Fibroblast of pulmonary artery (primary cell): ENCODE measurements at regions not wholly inside any gene's neighbourhood (a gene's known extent, or its start where the extent isn't known, plus 50 kb on each side); places are given as distances from the start of the nearest gene placed in this dataset.

Experiments used
- DNase-seq: peaks from one replicate; pipeline ENCODE4 v3.0.0-alpha.2; 2010; ENCODE audit warnings: low read depth
- H3K4me3 ChIP-seq: replicated peaks from 2 replicates; pipeline ENCODE4 v1.5.1; 2011; ENCODE audit warnings: low read depth, mild to moderate bottlenecking, control low read depth, low read length, moderate library complexity
- CTCF ChIP-seq: IDR thresholded peaks from 2 replicates; pipeline ENCODE4 v1.5.1; 2011; ENCODE audit warnings: mild to moderate bottlenecking, control low read depth, low read length, inconsistent platforms; ENCODE audit errors: missing control alignments

GRCh38 chr12:111011999-111012600 lies 91.7 kb upstream of the MYL2 start:
- no peak for DNase-seq
- no peak for TF ChIP-seq CTCF
- no peak overlapping the region for H3K4me3 ChIP-seq

GRCh38 chr12:111010916-111011657 lies 90.7 kb upstream of the MYL2 start:
- no peak overlapping the region for H3K4me3 ChIP-seq
- DNase-seq, result no peak
- TF ChIP-seq CTCF, result no peak

GRCh38 chr12:111010061-111010460 lies 89.7 kb upstream of the MYL2 start:
- TF ChIP-seq CTCF, result no peak
- peak; percentile 36 for DNase-seq
- H3K4me3 ChIP-seq, result no peak overlapping the region

GRCh38 chr12:111006621-111007020 lies 86.2 kb upstream of the MYL2 start:
- no peak overlapping the region for H3K4me3 ChIP-seq
- TF ChIP-seq CTCF, result no peak
- DNase-seq, result no peak

- H3K4me3 ChIP-seq, result no peak overlapping the region
- no peak for DNase-seq
- TF ChIP-seq CTCF, result no peak
Observed at GRCh38 chr12:110998971-110999370, 78.6 kb upstream of the MYL2 start.

GRCh38 chr12:110998165-110998564 lies 77.8 kb upstream of the MYL2 start:
- DNase-seq, result no peak
- no peak for TF ChIP-seq CTCF
- no peak overlapping the region for H3K4me3 ChIP-seq

GRCh38 chr12:110996415-110996814 lies 76.0 kb upstream of the MYL2 start:
- H3K4me3 ChIP-seq, result no peak overlapping the region
- no peak for DNase-seq
- TF ChIP-seq CTCF, result no peak
